SK-N-SH (cell line): ENCODE measurements at regions not wholly inside any gene's neighbourhood (a gene's known extent, or its start where the extent isn't known, plus 50 kb on each side); places are given as distances from the start of the nearest gene placed in this dataset.
"Not testable (repeated sequence)": the region's sequence is repeated elsewhere in the genome, so short reads cannot be mapped to it uniquely, and the experiment has no call there.

Source experiments
- CTCF ChIA-PET: fragments of 300-600, 350-600 bp; formaldehyde crosslinking; extraction: SDS; loops from one replicate; lab custom pipeline; 2021; lab: Yijun Ruan, JAX
- POLR2A ChIA-PET: fragments of 350-600 bp; sonication (Branson Sonifier 250); formaldehyde crosslinking; extraction: SDS; loops from one replicate; lab custom pipeline; 2020; ENCODE audit warnings: antibody characterized with exemption, inconsistent platforms; lab: Yijun Ruan, JAX
- DNase-seq: peaks from one replicate; pipeline ENCODE4 v3.0.0; 2012
- H2AFZ ChIP-seq: fragments of 200-600 bp; sonication (generic); 2 replicates; pipeline ENCODE4 v1.8.1; 2016; ENCODE audit warnings: antibody characterized with exemption, mild to moderate bottlenecking, low read depth
- H3F3A ChIP-seq: fragments of 200-600 bp; sonication (generic); replicated peaks from 2 replicates; pipeline ENCODE3; 2016; ENCODE audit warnings: antibody characterized with exemption, mild to moderate bottlenecking; ENCODE audit not compliant: insufficient read depth
- H3K27ac ChIP-seq, 2 experiments: fragments of 200-500 bp in 1 of 2; fragments of 200-600 bp in 1 of 2; sonication (Bioruptor generic) in 1 of 2; sonication (generic), shearing (Covaris generic) in 1 of 2; 2 replicates each; pipeline versions ENCODE4 v1.5.1 to v1.6.1; 2014 to 2016; ENCODE audit warnings: low read depth in 2 of 2, inconsistent platforms in 1 of 2, low read length in 1 of 2, mild to moderate bottlenecking in 1 of 2, mixed read lengths in 1 of 2
- H3K27me3 ChIP-seq: fragments of 200-600 bp; sonication (generic), shearing (Covaris generic); 2 replicates; pipeline ENCODE4 v1.6.1; 2016; ENCODE audit warnings: mixed run types; ENCODE audit not compliant: insufficient read depth
- H3K36me3 ChIP-seq, 2 experiments: fragments of 200-500 bp in 1 of 2; fragments of 200-600 bp in 1 of 2; sonication (Bioruptor generic) in 1 of 2; sonication (generic) in 1 of 2; replicated peaks in 1 of 2; 2 replicates each; pipeline versions ENCODE3 to v1.5.1; 2014 to 2016; ENCODE audit warnings: low read length in 1 of 2, mild to moderate bottlenecking in 1 of 2; ENCODE audit not compliant: insufficient read depth in 2 of 2, control insufficient read depth in 1 of 2
- H3K4me1 ChIP-seq, 2 experiments: fragments of 200-500 bp in 1 of 2; fragments of 200-600 bp in 1 of 2; sonication (Bioruptor generic) in 1 of 2; sonication (generic), shearing (Covaris generic) in 1 of 2; 2 replicates each; pipeline versions ENCODE4 v1.5.1 to v1.6.1; 2014 to 2016; ENCODE audit warnings: low read depth in 1 of 2, low read length in 1 of 2, mixed run types in 1 of 2; ENCODE audit not compliant: insufficient read depth in 2 of 2, control insufficient read depth in 1 of 2
- H3K4me2 ChIP-seq: fragments of 200-600 bp; sonication (generic), shearing (Covaris generic); 2 replicates; pipeline ENCODE4 v1.6.1; 2017; ENCODE audit warnings: mixed run types
- H3K4me3 ChIP-seq, 2 experiments: fragments of 200-500 bp in 1 of 2; fragments of 200-600 bp in 1 of 2; sonication (Bioruptor generic) in 1 of 2; sonication (generic), shearing (Covaris generic) in 1 of 2; 2 replicates each; pipeline versions ENCODE4 v1.5.1 to v1.8.1; 2014 to 2016; ENCODE audit warnings: low read depth in 2 of 2, inconsistent platforms in 1 of 2, low read length in 1 of 2, mild to moderate bottlenecking in 1 of 2, mixed read lengths in 1 of 2, moderate library complexity in 1 of 2
- H3K79me2 ChIP-seq: fragments of 200-600 bp; sonication (generic); 2 replicates; pipeline ENCODE4 v1.8.1; 2017; ENCODE audit warnings: mild to moderate bottlenecking; ENCODE audit not compliant: insufficient read depth
- H3K9ac ChIP-seq: fragments of 200-600 bp; sonication (generic); 2 replicates; pipeline ENCODE4 v1.6.1; 2017; ENCODE audit warnings: mixed run types
- H3K9me2 ChIP-seq: fragments of 200-600 bp; sonication (generic); 2 replicates; pipeline ENCODE4 v1.6.1; 2017; ENCODE audit warnings: mixed run types
- H3K9me3 ChIP-seq: fragments of 200-600 bp; sonication (generic); 2 replicates; pipeline ENCODE4 v1.6.1; 2017; ENCODE audit warnings: mixed run types, mild to moderate bottlenecking, moderate library complexity
- H4K20me1 ChIP-seq: fragments of 200-600 bp; sonication (generic); 2 replicates; pipeline ENCODE4 v1.6.1; 2017; ENCODE audit warnings: mild to moderate bottlenecking, mixed run types; ENCODE audit not compliant: insufficient read depth
- CHD2 ChIP-seq: fragments of 150-350 bp; IDR thresholded peaks from 2 replicates; pipeline ENCODE4 v1.6.1; 2018; ENCODE audit warnings: low read length; ENCODE audit not compliant: partially characterized antibody
- ELF1 ChIP-seq: IDR thresholded peaks from 2 replicates; pipeline ENCODE4 v1.4.0; 2012
- EP300 ChIP-seq, 2 experiments: IDR thresholded peaks; 2 replicates each; pipeline versions ENCODE4 v1.4.0 to v1.6.1; 2012; ENCODE audit warnings: borderline replicate concordance in 1 of 2, low read depth in 1 of 2, low read length in 1 of 2
- EZH2phosphoT487 ChIP-seq: fragments of 200-600 bp; sonication (generic); IDR thresholded peaks from 2 replicates; pipeline ENCODE4 v1.6.1; 2017; ENCODE audit warnings: low read depth, mixed run types, mild to moderate bottlenecking, antibody characterized with exemption, moderate library complexity, borderline replicate concordance
- FOXJ3 ChIP-seq: sonication (generic); formaldehyde crosslinking; IDR thresholded peaks from 2 replicates; pipeline ENCODE4 v1.5.1; 2020; ENCODE audit warnings: mild to moderate bottlenecking, missing genetic modification reagents
- FOXM1 ChIP-seq: IDR thresholded peaks from 2 replicates; pipeline ENCODE4 v1.4.0; 2012; ENCODE audit warnings: low read depth, mild to moderate bottlenecking
- GATA2 ChIP-seq: sonication (generic); formaldehyde crosslinking; IDR thresholded peaks from 2 replicates; pipeline ENCODE4 v1.5.0; 2020; ENCODE audit warnings: mild to moderate bottlenecking, missing genetic modification reagents
- MXI1 ChIP-seq: IDR thresholded peaks from 2 replicates; pipeline ENCODE4 v1.6.1; 2012; ENCODE audit warnings: mild to moderate bottlenecking, low read depth, low read length, improper control_type of control experiment
- POLR2AphosphoS5 ChIP-seq: IDR thresholded peaks from 2 replicates; pipeline ENCODE4 v1.6.1; 2012; ENCODE audit warnings: low read depth, low read length
- RCOR1 ChIP-seq: fragments of 150-350 bp; IDR thresholded peaks from 2 replicates; pipeline ENCODE4 v1.6.1; 2017; ENCODE audit warnings: antibody characterized with exemption, low read length
- RFX5 ChIP-seq: IDR thresholded peaks from 2 replicates; pipeline ENCODE4 v1.6.1; 2012; ENCODE audit warnings: mild to moderate bottlenecking, improper control_type of control experiment, low read length
- RXRA ChIP-seq: IDR thresholded peaks from 2 replicates; pipeline ENCODE4 v1.4.0; 2012; ENCODE audit warnings: low read depth, mild to moderate bottlenecking, borderline replicate concordance
- TAF1 ChIP-seq: IDR thresholded peaks from 2 replicates; pipeline ENCODE4 v1.6.1; 2012; ENCODE audit warnings: low read depth, mild to moderate bottlenecking, low read length, moderate library complexity, borderline replicate concordance
- TCF12 ChIP-seq: IDR thresholded peaks from 2 replicates; pipeline ENCODE4 v1.4.0; 2012
- TEAD4 ChIP-seq: IDR thresholded peaks from 2 replicates; pipeline ENCODE4 v1.4.0; 2012; ENCODE audit warnings: mild to moderate bottlenecking, borderline replicate concordance; ENCODE audit not compliant: insufficient read depth
- WGBS: methylation state at CpG from one replicate; pipeline ENCODE4 v1.1.6; 2017; ENCODE audit warnings: low lambda C conversion rate; 5-methylcytosine and 5-hydroxymethylcytosine counted together
- TF ChIP-seq, protein P1 (sequence below): fragments of 150-350 bp; IDR thresholded peaks from 2 replicates; pipeline ENCODE4 v1.6.1; 2017; ENCODE audit warnings: antibody characterized with exemption, low read length, low read depth, borderline replicate concordance
- TF ChIP-seq, protein P2 (sequence below): IDR thresholded peaks from 2 replicates; pipeline ENCODE4 v1.4.0; 2012; ENCODE audit warnings: low read depth, borderline replicate concordance

DNA sequence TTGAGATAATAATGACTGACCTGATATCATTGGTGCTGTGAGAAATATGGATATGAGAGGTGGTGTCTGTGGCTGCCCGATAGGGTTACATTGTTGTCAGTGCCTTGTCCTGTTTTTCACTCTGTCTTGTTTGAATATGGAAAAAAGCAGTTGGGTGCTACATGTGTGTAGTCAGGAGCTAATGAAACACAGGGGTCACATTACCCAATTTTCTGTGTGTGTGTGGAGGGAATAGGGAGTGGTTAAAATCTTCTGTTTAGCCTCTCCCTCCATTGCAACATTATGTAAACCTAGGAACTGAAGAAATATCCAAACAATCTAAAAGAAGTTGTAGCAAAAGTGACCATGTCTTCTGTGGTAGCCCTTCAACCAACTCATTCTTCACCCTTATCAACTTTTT lies 527.7 kb upstream of the SOX9 start (continued):
- TF ChIP-seq GATA2 = no peak
- no peak for TF ChIP-seq ELF1
- TF ChIP-seq, protein P1, sequence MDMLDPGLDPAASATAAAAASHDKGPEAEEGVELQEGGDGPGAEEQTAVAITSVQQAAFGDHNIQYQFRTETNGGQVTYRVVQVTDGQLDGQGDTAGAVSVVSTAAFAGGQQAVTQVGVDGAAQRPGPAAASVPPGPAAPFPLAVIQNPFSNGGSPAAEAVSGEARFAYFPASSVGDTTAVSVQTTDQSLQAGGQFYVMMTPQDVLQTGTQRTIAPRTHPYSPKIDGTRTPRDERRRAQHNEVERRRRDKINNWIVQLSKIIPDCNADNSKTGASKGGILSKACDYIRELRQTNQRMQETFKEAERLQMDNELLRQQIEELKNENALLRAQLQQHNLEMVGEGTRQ = no peak
- TF ChIP-seq POLR2AphosphoS5 = no peak

DNA sequence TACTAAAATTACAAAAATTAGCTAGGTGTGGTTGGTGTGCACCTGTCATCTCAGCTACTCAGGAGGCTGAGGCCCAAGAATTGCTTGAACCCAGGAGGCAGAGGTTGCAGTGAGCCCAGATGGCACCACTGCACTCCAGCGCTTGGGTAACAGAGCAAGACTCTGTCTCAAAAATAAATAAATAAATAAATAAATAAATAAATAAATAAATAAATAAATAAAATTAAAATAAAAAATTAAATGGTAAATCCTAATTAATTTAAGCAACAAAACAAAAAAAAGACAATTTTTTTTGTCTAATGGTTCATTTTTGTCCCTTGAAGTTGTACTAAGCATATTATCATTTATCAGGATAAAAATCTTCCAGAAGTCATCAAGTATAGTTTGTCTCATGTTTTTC lies 521.2 kb upstream of the SOX9 start:
- H3K4me2 ChIP-seq, H3K9me2 ChIP-seq, H3K79me2 ChIP-seq, H3F3A ChIP-seq, H3K27me3 ChIP-seq, H3K4me1 ChIP-seq, H3K36me3 ChIP-seq, POLR2A ChIA-PET, H3K9ac ChIP-seq, H3K9me3 ChIP-seq, DNase-seq, H2AFZ ChIP-seq, H4K20me1 ChIP-seq, H3K27ac ChIP-seq, H3K4me3 ChIP-seq: not testable (repeated sequence)
- CTCF ChIA-PET = interaction anchor here (0.8 kb wide), 2 partner anchors 45 to 177 kb away, joined by 3 read pairs; no protein-coding TSS in a partner anchor
- WGBS = 100% methylated on average over 1 of the region's 1 CpG

DNA sequence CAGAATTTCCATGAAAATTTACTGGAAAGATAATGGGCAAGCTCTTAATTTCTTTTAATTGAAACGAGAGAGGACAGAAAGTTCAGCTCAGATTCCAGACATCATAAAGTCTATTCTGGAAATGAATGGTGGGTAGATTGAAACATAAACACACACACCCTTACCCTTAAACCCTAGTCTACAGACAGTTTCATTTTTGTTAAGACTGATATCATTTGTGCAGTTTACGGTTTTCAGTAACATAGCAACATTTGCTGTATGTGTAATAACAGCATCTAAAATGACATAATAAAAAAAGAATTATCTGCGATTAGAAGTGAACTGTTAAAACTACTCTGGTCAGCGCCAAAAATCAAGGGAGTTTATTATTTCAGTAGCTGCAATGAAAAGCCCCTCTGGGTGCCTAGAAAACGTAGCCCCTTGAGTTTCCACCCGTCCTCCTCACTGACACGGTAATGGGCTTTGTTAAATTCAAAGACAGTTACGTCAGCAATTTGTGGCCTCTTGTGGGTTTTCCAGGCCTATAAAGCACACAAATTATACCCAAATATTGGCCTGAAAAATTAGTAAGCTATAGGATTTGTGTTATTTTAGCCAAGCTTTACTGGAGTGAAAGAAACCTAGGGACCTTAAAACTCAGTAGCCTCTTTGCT lies 520.6 kb upstream of the SOX9 start:
- H3K9me3 ChIP-seq = no peaks in the 10 kb centered on the region
- no peaks in the 10 kb centered on the region for H3K27me3 ChIP-seq
- no peak overlapping the region for H3K27ac ChIP-seq
- no peaks in the 10 kb centered on the region for H3K79me2 ChIP-seq
- H3K9me2 ChIP-seq = no peaks in the 10 kb centered on the region
- ChIA-PET POLR2A (no interaction called here), CTCF (interaction anchor here (0.7 to 0.8 kb wide), 3 partner anchors 46 to 176 kb away, joined by 3 read pairs; no protein-coding TSS in a partner anchor)
- peaks cover 0 to 2% of the 10 kb centered on the region in 2 experiments; a peak in 1 of 4 replicates for H3K4me1 ChIP-seq
- WGBS = 80% methylated on average over 8 of the region's 8 CpGs
- no peaks in the 10 kb centered on the region for H4K20me1 ChIP-seq
- H3F3A ChIP-seq = no peaks in the 10 kb centered on the region
- no peak for DNase-seq
- no peaks in the 10 kb centered on the region for H3K36me3 ChIP-seq
- no peak overlapping the region for H3K4me3 ChIP-seq
- H3K9ac ChIP-seq = no peak overlapping the region
- H3K4me2 ChIP-seq = no peak overlapping the region
- TF ChIP-seq FOXM1 (no peak), TAF1 (no peak), TCF12 (no peak), ELF1 (no peak), FOXJ3 (CRISPR knock-in tag) (no peak), RCOR1 (no peak), GATA2 (no peak), CHD2 (no peak), EZH2phosphoT487 (no peak), POLR2AphosphoS5 (no peak), RFX5 (no peak), TEAD4 (no peak), MXI1 (no peak), RXRA (no peak), EP300 (IDR thresholded peaks at IDR 0.05; ENCODE audit: borderline replicate concordance in 1 of 2, low read depth in 1 of 2, low read length in 1 of 2) (no peak)
- TF ChIP-seq, protein P1 = no peak
- TF ChIP-seq, protein P2, sequence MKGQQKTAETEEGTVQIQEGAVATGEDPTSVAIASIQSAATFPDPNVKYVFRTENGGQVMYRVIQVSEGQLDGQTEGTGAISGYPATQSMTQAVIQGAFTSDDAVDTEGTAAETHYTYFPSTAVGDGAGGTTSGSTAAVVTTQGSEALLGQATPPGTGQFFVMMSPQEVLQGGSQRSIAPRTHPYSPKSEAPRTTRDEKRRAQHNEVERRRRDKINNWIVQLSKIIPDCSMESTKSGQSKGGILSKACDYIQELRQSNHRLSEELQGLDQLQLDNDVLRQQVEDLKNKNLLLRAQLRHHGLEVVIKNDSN = no peak
- no peak overlapping the region for H2AFZ ChIP-seq
